Medulla oblongata (tissue), 1 donor: ENCODE measurements at regions not wholly inside any gene's neighbourhood (a gene's known extent, or its start where the extent isn't known, plus 50 kb on each side); places are given as distances from the start of the nearest gene placed in this dataset.

Experiments
- DNase-seq: peaks from one replicate; pipeline ENCODE4 v3.0.0-alpha.2; 2015; ENCODE audit errors: extremely low spot score

GRCh38 chr2:181242262-181242661 lies 214.9 kb upstream of the ITGA4 start:
- DNase-seq, result no peak

- no peak for DNase-seq
These were observed 213.9 kb upstream of the ITGA4 start for GRCh38 chr2:181243319-181243718.

GRCh38 chr2:181250691-181251090 lies 206.5 kb upstream of the ITGA4 start:
- no peak for DNase-seq

GRCh38 chr2:181252262-181253148 lies 204.7 kb upstream of the ITGA4 start:
- no peak for DNase-seq

GRCh38 chr2:181253438-181253837 lies 203.7 kb upstream of the ITGA4 start:
- no peak for DNase-seq

GRCh38 chr2:181255651-181256050 lies 201.5 kb upstream of the ITGA4 start:
- no peak for DNase-seq

GRCh38 chr2:181258720-181259119 lies 198.5 kb upstream of the ITGA4 start:
- DNase-seq, result no peak

- DNase-seq, result no peak
These were observed 194.4 kb upstream of the ITGA4 start for GRCh38 chr2:181262782-181263181.

GRCh38 chr2:181264001-181264400 lies 193.2 kb upstream of the ITGA4 start:
- no peak for DNase-seq

GRCh38 chr2:181264441-181264840 lies 192.7 kb upstream of the ITGA4 start:
- DNase-seq, result no peak

GRCh38 chr2:181266614-181267013 lies 190.6 kb upstream of the ITGA4 start:
- DNase-seq, result no peak

GRCh38 chr2:181268174-181268867 lies 188.9 kb upstream of the ITGA4 start:
- no peak for DNase-seq

GRCh38 chr2:181273986-181274385 lies 183.2 kb upstream of the ITGA4 start:
- DNase-seq, result no peak

GRCh38 chr2:181275643-181276070 lies 181.5 kb upstream of the ITGA4 start:
- no peak for DNase-seq

GRCh38 chr2:181281206-181281832 lies 175.9 kb upstream of the ITGA4 start:
- no peak for DNase-seq

- DNase-seq, result no peak
These were observed 172.1 kb upstream of the ITGA4 start for GRCh38 chr2:181285116-181285515.

GRCh38 chr2:181289698-181290097 lies 167.5 kb upstream of the ITGA4 start:
- no peak for DNase-seq

GRCh38 chr2:181290182-181290581 lies 167.0 kb upstream of the ITGA4 start:
- no peak for DNase-seq

- no peak for DNase-seq
These were observed 162.2 kb upstream of the ITGA4 start for GRCh38 chr2:181294979-181295378.

GRCh38 chr2:181300600-181301291 lies 156.4 kb upstream of the ITGA4 start:
- DNase-seq, result no peak

GRCh38 chr2:181304011-181304844 lies 153.0 kb upstream of the ITGA4 start:
- no peak for DNase-seq
